Natural killer cell treated with Interleukin-12 subunit alpha and Interleukin-12 subunit beta and Interleukin-15 and Interleukin-18, amount 100 ng/mL, for 72 hours (primary cell): ENCODE measurements at regions not wholly inside any gene's neighbourhood (a gene's known extent, or its start where the extent isn't known, plus 50 kb on each side); places are given as distances from the start of the nearest gene placed in this dataset.
"Not testable (repeated sequence)": the region's sequence is repeated elsewhere in the genome, so short reads cannot be mapped to it uniquely, and the experiment has no call there.

Experiments used
- ATAC-seq, 2 donors: fragments of 150-1000 bp; cut with Tn5 transposase in 1 of 2; sonication (Bioruptor Pico), chemical (Tn5 transposase) in 1 of 2; 2 replicates each; pipeline ENCODE4 v1.10.0; 2021
- DNase-seq: peaks from one replicate; pipeline ENCODE4 v3.0.0; 2022; ENCODE audit warnings: low spot score
- H3K27ac Mint-ChIP-seq, 2 donors: 1 replicate in 1 of 2; 2 replicates in 1 of 2; pipeline ENCODE4 v1.8.0; 2022; ENCODE audit warnings: mixed read lengths in 2 of 2, mild to moderate bottlenecking in 1 of 2, moderate library complexity in 1 of 2
- H3K27me3 Mint-ChIP-seq, 2 donors: 1 replicate in 1 of 2; 2 replicates in 1 of 2; pipeline ENCODE4 v1.8.0; 2022; ENCODE audit warnings: mixed read lengths in 2 of 2
- H3K36me3 Mint-ChIP-seq: one replicate; pipeline ENCODE4 v1.8.0; 2022; ENCODE audit warnings: mixed read lengths
- H3K4me1 Mint-ChIP-seq, 2 donors: 1 replicate in 1 of 2; 2 replicates in 1 of 2; pipeline ENCODE4 v1.8.0; 2022; ENCODE audit warnings: low read depth in 2 of 2, mixed read lengths in 2 of 2, mild to moderate bottlenecking in 1 of 2
- H3K4me3 Mint-ChIP-seq: one replicate; pipeline ENCODE4 v1.8.0; 2022; ENCODE audit warnings: mixed read lengths
- H3K9me3 Mint-ChIP-seq: 2 replicates; pipeline ENCODE4 v1.8.0; 2022; ENCODE audit warnings: mixed read lengths

DNA sequence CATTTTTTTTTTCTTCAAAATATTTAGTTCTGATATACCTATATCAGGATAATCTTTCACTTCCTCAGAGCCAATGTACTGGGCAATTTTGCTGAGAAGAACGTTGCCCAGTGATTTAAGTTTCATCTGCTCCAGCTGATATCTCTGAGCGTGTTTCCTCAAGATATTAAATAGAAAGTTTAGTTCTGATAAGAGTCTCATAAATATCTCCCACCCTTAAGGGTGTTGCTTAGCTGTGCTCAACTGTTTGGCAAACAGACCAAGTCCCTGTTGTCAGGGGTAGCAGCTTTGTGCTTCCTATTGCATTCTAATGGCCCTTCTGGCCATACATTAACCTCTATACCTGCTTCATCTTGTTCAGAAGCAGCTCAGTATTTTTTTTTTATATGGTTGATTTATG is 84.7 kb upstream of the GPR141 start:
- Mint-ChIP-seq H3K4me3 (no peak overlapping the region), H3K27me3 (no peaks in the 10 kb centered on the region), H3K27ac (no peak overlapping the region), H3K9me3 (no peaks in the 10 kb centered on the region), H3K4me1 (no peaks in the 10 kb centered on the region), H3K36me3 (no peaks in the 10 kb centered on the region)
- DNase-seq (no peak), ATAC-seq (no peak)

DNA sequence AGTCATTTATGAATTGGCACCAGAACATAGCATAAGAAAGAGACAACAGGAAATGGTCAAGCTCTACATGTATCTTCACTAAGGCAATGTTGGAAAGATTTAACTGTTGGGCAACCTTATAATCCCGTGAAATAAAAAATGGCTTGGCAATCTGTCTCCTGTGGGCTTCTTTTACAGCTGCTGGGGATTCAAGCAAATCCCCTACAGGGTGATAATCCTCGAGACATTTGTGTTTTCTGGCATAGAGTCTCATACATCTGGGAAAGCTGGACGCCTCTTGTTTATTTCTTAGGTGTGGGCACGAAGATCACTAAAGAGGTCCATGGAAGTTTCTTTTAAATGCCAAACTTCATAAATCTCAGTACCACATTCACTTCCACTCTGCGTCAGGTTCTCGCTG is 82.2 kb upstream of the GPR141 start:
- no peak overlapping the region for H3K27ac Mint-ChIP-seq
- no peak overlapping the region for H3K4me3 Mint-ChIP-seq
- DNase-seq: no peak
- H3K4me1 Mint-ChIP-seq: no peaks in the 10 kb centered on the region
- ATAC-seq: no peak
- no peaks in the 10 kb centered on the region for H3K27me3 Mint-ChIP-seq
- no peaks in the 10 kb centered on the region for H3K9me3 Mint-ChIP-seq
- H3K36me3 Mint-ChIP-seq: no peaks in the 10 kb centered on the region

DNA sequence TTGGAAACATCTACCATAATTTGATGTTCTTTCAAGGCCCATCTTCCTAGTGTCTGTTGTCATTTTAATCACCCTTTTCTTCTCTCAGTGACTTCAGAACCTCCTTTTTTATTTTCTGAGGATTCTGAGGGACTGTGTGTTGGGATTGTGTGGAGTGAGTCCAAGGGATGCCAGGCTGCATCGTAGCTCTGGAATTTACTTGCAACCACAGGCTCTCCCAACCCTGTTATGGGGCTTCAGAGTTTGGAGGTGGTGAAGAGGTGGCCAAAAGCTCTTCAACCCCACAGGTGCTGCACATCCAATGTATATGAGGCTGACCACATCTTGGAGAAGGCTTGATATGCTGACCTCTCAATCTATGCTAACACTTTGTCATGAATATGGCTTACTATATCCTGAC is 79.5 kb upstream of the GPR141 start:
- no peak for ATAC-seq
- no peaks in the 10 kb centered on the region for H3K27me3 Mint-ChIP-seq
- no peaks in the 10 kb centered on the region for H3K4me1 Mint-ChIP-seq
- no peaks in the 10 kb centered on the region for H3K36me3 Mint-ChIP-seq
- no peak for DNase-seq
- no peak overlapping the region for H3K4me3 Mint-ChIP-seq
- H3K9me3 Mint-ChIP-seq: no peaks in the 10 kb centered on the region
- no peak overlapping the region for H3K27ac Mint-ChIP-seq

DNA sequence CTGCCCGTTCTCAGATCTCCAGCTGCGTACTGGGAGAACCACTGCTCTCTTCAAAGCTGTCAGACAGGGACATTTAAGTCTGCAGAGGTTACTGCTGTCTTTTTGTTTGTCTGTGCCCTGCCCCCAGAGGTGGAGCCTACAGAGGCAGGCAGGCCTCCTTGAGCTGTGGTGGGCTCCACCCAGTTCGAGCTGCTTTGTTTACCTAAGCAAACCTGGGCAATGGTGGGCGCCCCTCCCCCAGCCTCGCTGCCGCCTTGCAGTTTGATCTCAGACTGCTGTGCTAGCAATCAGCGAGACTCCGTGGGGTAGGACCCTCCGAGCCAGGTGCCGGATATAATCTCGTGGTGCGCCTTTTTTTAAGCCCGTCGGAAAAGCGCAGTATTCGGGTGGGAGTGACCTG is 66.2 kb upstream of the GPR141 start:
- not testable (repeated sequence) for H3K27me3 Mint-ChIP-seq, H3K4me3 Mint-ChIP-seq, H3K36me3 Mint-ChIP-seq, ATAC-seq, H3K4me1 Mint-ChIP-seq, DNase-seq, H3K27ac Mint-ChIP-seq, H3K9me3 Mint-ChIP-seq

DNA sequence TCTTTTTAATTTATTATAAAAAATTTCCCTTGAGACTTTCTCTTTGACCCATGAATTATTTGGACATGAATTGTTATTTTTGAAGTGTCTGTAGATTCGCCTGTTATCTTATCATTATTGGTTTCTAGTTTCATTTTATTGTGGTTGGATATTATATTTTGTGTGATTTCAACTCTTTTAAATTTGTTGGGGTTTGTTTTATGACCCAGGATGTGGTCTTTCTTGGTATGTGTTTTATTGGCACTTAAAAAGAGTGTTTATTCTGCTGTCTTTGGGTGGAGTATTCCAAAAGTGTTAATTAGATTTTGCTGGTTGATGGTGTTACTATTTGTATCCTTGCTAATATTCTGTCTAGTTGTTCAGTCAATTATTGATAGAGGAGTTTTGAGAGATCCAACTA is 50.5 kb upstream of the GPR141 start:
- Mint-ChIP-seq H3K9me3 (peaks cover 9% of the 10 kb centered on the region), H3K27me3 (no peaks in the 10 kb centered on the region), H3K36me3 (peaks cover 43% of the 10 kb centered on the region), H3K4me1 (peaks cover 30 to 38% of the 10 kb centered on the region in 2 donors), H3K27ac (peak overlapping the region; percentile 61 to 62), H3K4me3 (peak overlapping the region; percentile 74)
- ATAC-seq: no peak
- no peak for DNase-seq
